GM12878 (cell line): ENCODE measurements at regions not wholly inside any gene's neighbourhood (a gene's known extent, or its start where the extent isn't known, plus 50 kb on each side); places are given as distances from the start of the nearest gene placed in this dataset.

Experiments
- CEBPB ChIP-seq, 2 experiments: fragments of 150-350 bp in 1 of 2; IDR thresholded peaks; 2 replicates each; pipeline ENCODE4 v1.6.1; 2012 to 2014; ENCODE audit warnings: low read depth in 2 of 2, low read length in 2 of 2, borderline replicate concordance in 1 of 2, inconsistent platforms in 1 of 2
- MYC ChIP-seq: IDR thresholded peaks from 2 replicates; pipeline ENCODE4 v1.6.1; 2011; ENCODE audit warnings: mild to moderate bottlenecking, low read length, moderate library complexity, inconsistent platforms; ENCODE audit not compliant: insufficient read depth, insufficient replicate concordance, insufficient read length, severe bottlenecking
- POLR2AphosphoS5 ChIP-seq: IDR thresholded peaks from 2 replicates; pipeline ENCODE4 v1.6.1; 2011; ENCODE audit warnings: mild to moderate bottlenecking, low read length, inconsistent platforms

DNA sequence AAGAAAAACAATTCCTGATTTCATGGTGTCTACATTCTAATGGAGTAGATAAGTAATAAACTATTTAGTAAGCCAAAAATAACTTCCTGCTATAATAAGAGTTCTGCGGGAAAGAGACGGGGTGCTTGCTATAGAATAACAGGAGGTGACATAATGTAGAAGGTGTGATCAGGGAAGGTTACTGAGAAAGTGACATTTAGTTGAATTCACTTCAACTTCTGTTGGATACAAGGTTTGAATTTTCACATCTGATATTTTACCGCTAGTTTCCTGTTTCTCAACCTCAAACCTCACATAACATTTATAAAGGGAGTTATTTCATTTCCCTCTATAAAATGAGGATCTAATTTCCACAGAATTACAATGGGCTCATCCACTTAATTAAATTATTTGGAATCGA is 102.3 kb upstream of the GBE1 start:
- TF ChIP-seq POLR2AphosphoS5 (no peak), MYC (no peak), CEBPB (IDR thresholded peaks at IDR 0.05; ENCODE audit: borderline replicate concordance in 1 of 2, low read depth in 2 of 2, low read length in 2 of 2) (no peak)
